CD4-positive, alpha-beta T cell treated with Interleukin-4 for 1 hour (primary cell): ENCODE measurements at regions not wholly inside any gene's neighbourhood (a gene's known extent, or its start where the extent isn't known, plus 50 kb on each side); places are given as distances from the start of the nearest gene placed in this dataset.
"Not testable (repeated sequence)": the region's sequence is repeated elsewhere in the genome, so short reads cannot be mapped to it uniquely, and the experiment has no call there.

Experiments
- DNase-seq, 2 donors: peaks; one replicate each; pipeline ENCODE4 v3.0.0-alpha.2; 2020 to 2022

- no peak for DNase-seq
Measured at GRCh38 chr2:160550048-160550447, 56.4 kb upstream of the RBMS1 start.

- no peak for DNase-seq
Measured at GRCh38 chr2:160551259-160551658, 57.7 kb upstream of the RBMS1 start.

- no peak for DNase-seq
Measured at GRCh38 chr2:160555420-160556071, 61.9 kb upstream of the RBMS1 start.

- no peak for DNase-seq
Measured at GRCh38 chr2:160557903-160558302, 64.3 kb upstream of the RBMS1 start.

- DNase-seq, result no peak
Measured at GRCh38 chr2:160558531-160558930, 64.9 kb upstream of the RBMS1 start.

- no peak for DNase-seq
Measured at GRCh38 chr2:160561551-160562295, 68.1 kb upstream of the RBMS1 start.

- DNase-seq, result no peak
Measured at GRCh38 chr2:160562730-160563129, 69.1 kb upstream of the RBMS1 start.

GRCh38 chr2:160564591-160564990 lies 71.0 kb upstream of the RBMS1 start:
- DNase-seq, result no peak

GRCh38 chr2:160565099-160565845 lies 71.7 kb upstream of the RBMS1 start:
- DNase-seq, result no peak

GRCh38 chr2:160566717-160567116 lies 73.1 kb upstream of the RBMS1 start:
- no peak for DNase-seq

- no peak for DNase-seq
Measured at GRCh38 chr2:160568856-160569255, 75.2 kb upstream of the RBMS1 start.

- DNase-seq, result no peak
Measured at GRCh38 chr2:160570376-160570775, 76.8 kb upstream of the RBMS1 start.

GRCh38 chr2:160574468-160575140 lies 81.0 kb upstream of the RBMS1 start:
- DNase-seq, result no peak

GRCh38 chr2:160575368-160575767 lies 81.8 kb upstream of the RBMS1 start:
- no peak for DNase-seq

- DNase-seq, result no peak
Measured at GRCh38 chr2:160576054-160576499, 82.5 kb upstream of the RBMS1 start.

GRCh38 chr2:160577081-160577480 lies 83.5 kb upstream of the RBMS1 start:
- DNase-seq, result not testable (repeated sequence)

GRCh38 chr2:160581035-160581434 lies 87.4 kb upstream of the RBMS1 start:
- DNase-seq, result no peak

- no peak for DNase-seq
Measured at GRCh38 chr2:160581448-160581847, 87.8 kb upstream of the RBMS1 start.

- DNase-seq, result no peak
Measured at GRCh38 chr2:160582081-160582480, 88.5 kb upstream of the RBMS1 start.

GRCh38 chr2:160582490-160583145 lies 89.0 kb upstream of the RBMS1 start:
- DNase-seq, result no peak

- DNase-seq, result no peak
Measured at GRCh38 chr2:160583146-160583535, 89.5 kb upstream of the RBMS1 start.

GRCh38 chr2:160583813-160584537 lies 90.4 kb upstream of the RBMS1 start:
- no peak for DNase-seq
